Coronary artery (tissue), 2 donors: ENCODE measurements at regions not wholly inside any gene's neighbourhood (a gene's known extent, or its start where the extent isn't known, plus 50 kb on each side); places are given as distances from the start of the nearest gene placed in this dataset.
"Not testable (repeated sequence)": the region's sequence is repeated elsewhere in the genome, so short reads cannot be mapped to it uniquely, and the experiment has no call there.

Source experiments
- DNase-seq: peaks from one replicate; pipeline ENCODE4 v3.0.0-alpha.2; 2017; ENCODE audit warnings: low spot score
- H3K27ac ChIP-seq, 2 donors: fragments of 200-600 bp; sonication (generic); one replicate each; pipeline ENCODE4 v1.5.1; 2016 to 2019
- H3K4me3 ChIP-seq: fragments of 200-600 bp; sonication (generic); 2 replicates; pipeline ENCODE4 v1.5.1; 2016; ENCODE audit warnings: mild to moderate bottlenecking, moderate library complexity
- CTCF ChIP-seq: fragments of 200-600 bp; sonication (generic); IDR thresholded peaks from one replicate; pipeline ENCODE4 v1.5.1; 2019; ENCODE audit warnings: antibody characterized with exemption

- TF ChIP-seq CTCF: no peak
- Histone ChIP-seq H3K4me3 (no peak overlapping the region), H3K27ac (no peak overlapping the region)
- no peak for DNase-seq
These were observed 152.4 kb downstream of the TENT5D start for GRCh38 chrX:80572636-80573035.

DNA sequence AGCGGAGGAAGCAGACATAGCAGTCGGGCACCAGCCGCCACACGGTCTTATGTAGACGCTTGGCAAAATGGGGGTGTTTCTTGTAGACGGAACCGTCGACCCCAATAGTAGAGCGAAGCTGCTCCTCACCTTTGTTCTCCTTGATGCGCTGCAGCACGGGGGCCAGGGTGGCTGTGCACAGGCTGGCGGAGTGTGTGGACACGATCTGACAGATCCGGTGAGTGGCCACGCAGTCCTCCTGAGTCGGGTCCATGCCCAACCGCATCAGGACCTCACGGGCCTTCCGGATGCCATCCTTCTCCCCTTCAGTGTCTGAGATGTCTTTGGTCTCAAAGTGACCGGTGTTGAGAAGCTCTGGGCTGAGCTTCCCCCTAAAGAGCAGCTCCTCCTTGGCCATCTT lies 153.0 kb downstream of the TENT5D start:
- no peak overlapping the region for H3K27ac ChIP-seq
- no peak for TF ChIP-seq CTCF
- H3K4me3 ChIP-seq: no peak overlapping the region
- DNase-seq: no peak

- H3K27ac ChIP-seq, DNase-seq, H3K4me3 ChIP-seq: not testable (repeated sequence)
These were observed 154.3 kb downstream of the TENT5D start for GRCh38 chrX:80574486-80575086.

DNA sequence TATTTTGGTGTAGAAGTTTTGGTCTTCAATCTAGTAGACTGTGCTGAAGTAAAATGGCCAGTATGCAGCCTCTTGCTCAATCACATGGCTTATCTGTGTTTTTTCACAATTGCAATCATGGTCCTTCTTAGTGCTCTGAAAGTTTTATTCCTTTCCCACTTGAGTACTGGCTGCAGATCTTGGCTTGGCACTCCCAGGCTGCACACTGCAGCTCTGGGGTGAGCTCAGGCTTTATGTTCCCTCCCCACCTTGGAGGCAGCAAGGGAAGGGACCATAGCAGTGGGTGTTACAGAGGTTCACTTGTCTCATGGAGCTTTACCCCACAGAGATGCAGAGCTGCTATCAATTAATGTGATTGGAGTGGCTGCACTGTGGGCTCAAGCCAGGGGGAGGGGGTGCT lies 156.0 kb downstream of the TENT5D start:
- no peak for TF ChIP-seq CTCF
- no peak overlapping the region for H3K27ac ChIP-seq
- DNase-seq: no peak
- no peak overlapping the region for H3K4me3 ChIP-seq

DNA sequence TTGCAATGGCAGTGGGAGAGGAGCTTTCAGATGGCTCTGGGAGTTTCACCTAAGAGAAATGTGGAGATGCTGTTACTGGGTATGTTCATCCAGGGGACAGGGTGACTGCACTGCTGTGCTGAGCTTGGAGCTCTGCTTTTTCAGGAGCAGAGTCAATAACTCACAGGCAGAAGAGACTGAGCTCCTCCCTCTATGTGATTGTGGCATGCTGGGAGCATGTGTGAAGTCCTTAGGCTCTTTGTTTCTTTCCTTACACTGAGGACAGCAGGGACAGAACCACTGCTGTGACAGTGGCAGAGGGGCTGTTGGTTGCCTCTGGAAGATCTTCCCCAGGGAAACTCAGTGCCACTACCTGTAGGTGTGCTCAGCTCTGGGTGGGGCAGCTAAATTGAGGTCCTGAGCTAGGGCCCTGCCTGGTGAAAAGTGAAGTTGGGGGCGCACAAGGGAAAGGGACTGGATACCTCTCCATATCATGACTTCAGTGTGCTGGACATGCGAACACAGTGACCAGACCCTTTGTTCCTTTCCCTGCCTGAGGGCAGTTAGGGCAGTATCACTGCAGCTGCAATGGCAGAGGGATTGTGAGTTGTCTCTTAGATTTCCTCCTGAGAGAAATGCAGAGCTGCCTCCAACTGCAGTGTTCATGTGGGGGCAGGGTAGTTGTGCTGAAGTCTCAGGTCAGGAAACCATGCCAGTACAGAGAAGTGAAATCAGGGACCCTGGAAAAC lies 156.7 kb downstream of the TENT5D start:
- no peak overlapping the region for H3K27ac ChIP-seq
- no peak overlapping the region for H3K4me3 ChIP-seq
- no peak for DNase-seq
- TF ChIP-seq CTCF: no peak

GRCh38 chrX:80578517-80579105 lies 158.4 kb downstream of the TENT5D start:
- Histone ChIP-seq H3K4me3 (no peak overlapping the region), H3K27ac (no peak overlapping the region)
- TF ChIP-seq CTCF: peak; percentile 29
- no peak for DNase-seq

DNA sequence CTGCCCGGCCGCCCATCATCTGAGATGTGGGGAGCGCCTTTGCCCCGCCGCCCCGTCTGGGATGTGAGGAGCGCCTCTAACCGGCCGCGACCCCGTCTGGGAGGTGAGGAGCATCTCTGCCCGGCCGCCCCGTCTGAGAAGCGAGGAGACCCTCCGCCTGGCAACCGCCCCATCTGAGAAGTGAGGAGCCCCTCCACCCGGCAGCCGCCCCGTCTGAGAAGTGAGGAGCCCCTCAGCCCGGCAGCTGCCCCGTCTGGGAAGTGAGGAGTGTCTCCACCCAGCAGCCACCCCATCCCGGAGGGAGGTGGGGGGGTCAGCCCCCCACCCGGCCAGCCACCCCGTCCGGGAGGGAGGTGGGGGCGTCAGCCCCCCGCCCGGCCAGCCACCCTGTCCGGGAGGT lies 170.7 kb downstream of the TENT5D start:
- not testable (repeated sequence) for DNase-seq, H3K4me3 ChIP-seq, H3K27ac ChIP-seq
